ENCODE measurements at regions not wholly inside any gene's neighbourhood (a gene's known extent, or its start where the extent isn't known, plus 50 kb on each side); places are given as distances from the start of the nearest gene placed in this dataset.

GRCh38 chr13:59531571-59532091 lies 632.1 kb downstream of the DIAPH3 start:
- no peak overlapping the region for H3K4me3 ChIP-seq (ENCODE audit: low read length)
- no peak for TF ChIP-seq CTCF (IDR thresholded peaks at IDR 0.05; ENCODE audit: insufficient read depth, low read depth, low read length, missing control alignments)
- DNase-seq (ENCODE audit: low read depth) = peak; percentile 80

GRCh38 chr13:59532405-59532804 lies 631.3 kb downstream of the DIAPH3 start:
- H3K4me3 ChIP-seq (ENCODE audit: low read length) = no peak overlapping the region
- TF ChIP-seq CTCF (IDR thresholded peaks at IDR 0.05; ENCODE audit: insufficient read depth, low read depth, low read length, missing control alignments) = no peak
- DNase-seq (ENCODE audit: low read depth) = peak; percentile 50

- H3K4me3 ChIP-seq (ENCODE audit: low read length) = no peak overlapping the region
- no peak for TF ChIP-seq CTCF (IDR thresholded peaks at IDR 0.05; ENCODE audit: insufficient read depth, low read depth, low read length, missing control alignments)
- peak; percentile 62 for DNase-seq (ENCODE audit: low read depth)
These were observed 629.9 kb downstream of the DIAPH3 start for GRCh38 chr13:59533561-59534555.

GRCh38 chr13:59534806-59535205 lies 628.9 kb downstream of the DIAPH3 start:
- H3K4me3 ChIP-seq (ENCODE audit: low read length) = no peak overlapping the region
- no peak for TF ChIP-seq CTCF (IDR thresholded peaks at IDR 0.05; ENCODE audit: insufficient read depth, low read depth, low read length, missing control alignments)
- DNase-seq (ENCODE audit: low read depth) = no peak

GRCh38 chr13:59537500-59537899 lies 626.2 kb downstream of the DIAPH3 start:
- no peak for TF ChIP-seq CTCF (IDR thresholded peaks at IDR 0.05; ENCODE audit: insufficient read depth, low read depth, low read length, missing control alignments)
- H3K4me3 ChIP-seq (ENCODE audit: low read length) = no peak overlapping the region
- no peak for DNase-seq (ENCODE audit: low read depth)

GRCh38 chr13:59538512-59538911 lies 625.2 kb downstream of the DIAPH3 start:
- no peak for DNase-seq (ENCODE audit: low read depth)
- no peak for TF ChIP-seq CTCF (IDR thresholded peaks at IDR 0.05; ENCODE audit: insufficient read depth, low read depth, low read length, missing control alignments)
- H3K4me3 ChIP-seq (ENCODE audit: low read length) = no peak overlapping the region

All from epithelial cell of esophagus (primary cell).